Ectodermal cell (in vitro differentiated cells): ENCODE measurements at regions not wholly inside any gene's neighbourhood (a gene's known extent, or its start where the extent isn't known, plus 50 kb on each side); places are given as distances from the start of the nearest gene placed in this dataset.
A peak's percentile ranks its signal among the peaks of the same experiment; 100 is the strongest.

Source experiments
- H3K27ac ChIP-seq: 2 replicates; pipeline ENCODE4 v1.7.0; 2013; ENCODE audit warnings: mild to moderate bottlenecking, low read depth, low read length; ENCODE audit not compliant: insufficient read depth, poor library complexity, severe bottlenecking
- H3K27me3 ChIP-seq: 2 replicates; pipeline ENCODE4 v1.7.0; 2013; ENCODE audit warnings: mild to moderate bottlenecking, low read length; ENCODE audit not compliant: insufficient read depth, control insufficient read depth, poor library complexity, severe bottlenecking
- H3K36me3 ChIP-seq: one replicate; pipeline ENCODE4 v1.7.0; 2013; ENCODE audit warnings: low read length; ENCODE audit not compliant: control insufficient read depth, insufficient read depth
- H3K4me1 ChIP-seq: one replicate; pipeline ENCODE4 v1.7.0; 2013; ENCODE audit warnings: low read length; ENCODE audit not compliant: control insufficient read depth, insufficient read depth
- H3K4me3 ChIP-seq: 2 replicates; pipeline ENCODE4 v1.7.0; 2013; ENCODE audit warnings: low read depth, low read length, control low read depth; ENCODE audit not compliant: insufficient read depth
- H3K9me3 ChIP-seq: 2 replicates; pipeline ENCODE4 v1.7.0; 2013; ENCODE audit warnings: mild to moderate bottlenecking, low read length, moderate library complexity; ENCODE audit not compliant: control insufficient read depth
- WGBS, 2 experiments: methylation state at CpG; one replicate each; pipeline ENCODE4 v1.1.7; 2013; ENCODE audit warnings: missing lambda C conversion rate in 2 of 2; 5-methylcytosine and 5-hydroxymethylcytosine counted together

GRCh38 chr3:168271932-168272331, 176.2 kb upstream of the GOLIM4 start:
- 86 to 100% methylated on average over 1 to 2 of the region's 2 CpGs for WGBS, 2 experiments
- peak overlapping the region; percentile 31 for H3K27ac ChIP-seq

DNA sequence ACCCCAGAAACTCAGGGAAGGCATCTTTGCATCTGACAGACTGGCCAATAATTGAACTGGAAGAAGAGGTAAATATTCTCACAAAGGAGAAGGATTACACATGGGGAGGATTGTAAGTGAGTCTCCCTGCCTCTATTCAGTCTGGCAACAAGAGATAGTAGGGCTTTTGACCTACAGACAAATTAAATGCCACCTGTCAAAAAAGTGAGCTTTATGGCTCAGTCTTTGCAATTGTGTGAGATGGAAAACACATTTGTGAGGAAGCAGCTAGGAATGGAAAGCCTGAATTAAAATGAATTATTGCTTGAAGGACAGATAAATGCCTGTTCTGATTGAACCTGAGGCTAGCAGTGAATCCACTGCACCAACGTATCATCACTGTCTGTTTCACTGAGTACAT, 173.3 kb upstream of the GOLIM4 start:
- no peaks in the 10 kb centered on the region for H3K27me3 ChIP-seq
- H3K9me3 ChIP-seq: no peaks in the 10 kb centered on the region
- 90 to 100% methylated on average over 1 of the region's 1 CpG for WGBS, 2 experiments
- H3K4me3 ChIP-seq: no peak overlapping the region
- H3K27ac ChIP-seq: no peak overlapping the region
- H3K4me1 ChIP-seq: peaks cover 8% of the 10 kb centered on the region
- no peaks in the 10 kb centered on the region for H3K36me3 ChIP-seq

More at GRCh38 chr3:168271932-168272331, 176.2 kb upstream of the GOLIM4 start:
- Histone ChIP-seq H3K9me3 (no peaks in the 10 kb centered on the region), H3K4me3 (no peak overlapping the region), H3K4me1 (peaks cover 8% of the 10 kb centered on the region), H3K27me3 (no peaks in the 10 kb centered on the region), H3K36me3 (no peaks in the 10 kb centered on the region)

GRCh38 chr3:168267179-168267578, 171.5 kb upstream of the GOLIM4 start:
- H3K27ac ChIP-seq: no peak overlapping the region
- no CpG with 5 or more reads among the region's 1 CpG for WGBS, 2 experiments
- H3K36me3 ChIP-seq: no peaks in the 10 kb centered on the region
- no peak overlapping the region for H3K4me3 ChIP-seq
- H3K4me1 ChIP-seq: peaks cover 7% of the 10 kb centered on the region
- H3K27me3 ChIP-seq: no peaks in the 10 kb centered on the region
- no peaks in the 10 kb centered on the region for H3K9me3 ChIP-seq

DNA sequence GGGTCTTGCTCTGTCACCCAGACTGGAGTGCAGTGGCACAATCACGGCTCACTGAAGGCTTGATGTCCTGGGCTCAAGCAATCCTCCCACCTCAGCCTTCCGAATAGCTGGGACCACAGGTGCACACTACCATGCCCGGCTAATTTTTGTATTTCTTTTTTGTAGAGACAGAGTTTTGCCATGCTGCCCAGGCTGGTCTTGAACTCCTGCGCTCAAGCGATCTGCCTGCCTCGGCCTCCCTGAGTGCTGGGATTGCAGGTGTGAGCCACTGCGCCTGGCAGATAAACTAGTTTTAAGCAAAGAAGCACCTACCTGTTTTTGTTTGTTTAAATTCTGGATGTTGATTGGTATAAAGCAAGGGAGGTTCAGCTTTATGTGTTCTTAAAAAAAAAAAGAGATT, 170.6 kb upstream of the GOLIM4 start:
- WGBS, 2 experiments: 93 to 94% methylated on average over 7 of the region's 7 CpGs
- Histone ChIP-seq H3K4me1 (no peaks in the 10 kb centered on the region), H3K9me3 (no peaks in the 10 kb centered on the region)

GRCh38 chr3:168262887-168263286, 167.2 kb upstream of the GOLIM4 start:
- no peak overlapping the region for H3K4me3 ChIP-seq
- no peaks in the 10 kb centered on the region for H3K4me1 ChIP-seq
- no peaks in the 10 kb centered on the region for H3K36me3 ChIP-seq
- H3K27me3 ChIP-seq: no peaks in the 10 kb centered on the region
- no peak overlapping the region for H3K27ac ChIP-seq
- H3K9me3 ChIP-seq: no peaks in the 10 kb centered on the region

More for the DNA sequence above, 170.6 kb upstream of the GOLIM4 start:
- Histone ChIP-seq H3K27ac (no peak overlapping the region), H3K27me3 (no peaks in the 10 kb centered on the region), H3K4me3 (no peak overlapping the region), H3K36me3 (no peaks in the 10 kb centered on the region)

DNA sequence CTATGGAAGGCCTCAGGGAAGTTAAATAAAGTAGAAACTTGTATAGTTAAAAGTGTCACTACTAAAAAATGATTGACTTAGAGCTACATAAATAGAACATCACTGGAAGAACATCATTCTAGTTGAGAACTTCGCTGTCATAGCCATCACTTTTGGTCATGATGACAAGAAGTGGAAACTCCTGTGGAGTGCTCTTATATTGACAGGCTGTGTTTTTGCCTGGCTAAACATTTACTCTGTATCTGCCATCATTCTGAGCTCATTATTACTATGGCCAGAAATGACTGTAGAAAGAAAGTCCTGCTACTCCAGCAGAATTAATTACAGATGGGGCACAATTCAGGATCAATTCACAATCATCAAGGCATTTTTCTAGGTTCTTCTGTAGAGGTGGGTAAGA, 165.1 kb upstream of the GOLIM4 start:
- H3K36me3 ChIP-seq: no peaks in the 10 kb centered on the region
- H3K27ac ChIP-seq: no peak overlapping the region
- no peaks in the 10 kb centered on the region for H3K27me3 ChIP-seq
- no peaks in the 10 kb centered on the region for H3K4me1 ChIP-seq
- 88 to 100% methylated on average over 1 of the region's 1 CpG for WGBS, 2 experiments
- H3K9me3 ChIP-seq: no peaks in the 10 kb centered on the region
- H3K4me3 ChIP-seq: no peak overlapping the region

- no peak overlapping the region for H3K4me3 ChIP-seq
- 75 to 82% methylated on average over 2 of the region's 2 CpGs for WGBS, 2 experiments
- no peaks in the 10 kb centered on the region for H3K36me3 ChIP-seq
- H3K9me3 ChIP-seq: no peaks in the 10 kb centered on the region
- no peak overlapping the region for H3K27ac ChIP-seq
- no peaks in the 10 kb centered on the region for H3K4me1 ChIP-seq
- peaks cover 10% of the 10 kb centered on the region for H3K27me3 ChIP-seq
Measured at GRCh38 chr3:168251371-168251770, 155.6 kb upstream of the GOLIM4 start.

DNA sequence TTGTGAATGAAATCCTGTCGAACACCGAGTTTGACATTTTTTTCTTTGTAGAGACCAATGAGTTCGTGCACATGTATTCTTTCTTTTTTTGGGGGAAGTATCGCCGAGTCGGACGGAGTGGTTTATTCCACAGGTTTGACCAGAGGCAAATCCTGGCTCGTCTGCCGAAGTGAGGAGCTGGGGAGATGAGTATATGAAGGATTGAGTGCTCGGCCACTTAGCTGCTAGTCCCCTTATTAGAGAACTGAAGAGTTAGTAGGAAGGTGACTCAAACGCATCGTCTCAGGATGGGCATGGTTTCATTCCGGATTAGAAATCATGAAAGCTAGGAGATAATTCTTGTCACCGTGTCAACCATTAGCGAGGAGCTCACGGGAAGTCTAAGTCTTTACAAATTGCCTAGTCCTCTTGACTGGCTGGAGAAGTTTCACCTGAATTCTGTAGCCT, 154.7 kb upstream of the GOLIM4 start:
- WGBS, 2 experiments: 2% methylated on average over 16 of the region's 16 CpGs
- H3K4me1 ChIP-seq: no peaks in the 10 kb centered on the region
- peak overlapping the region; percentile 75 for H3K4me3 ChIP-seq
- H3K9me3 ChIP-seq: no peaks in the 10 kb centered on the region
- no peaks in the 10 kb centered on the region for H3K36me3 ChIP-seq
- peaks cover 10% of the 10 kb centered on the region for H3K27me3 ChIP-seq
- no peak overlapping the region for H3K27ac ChIP-seq

DNA sequence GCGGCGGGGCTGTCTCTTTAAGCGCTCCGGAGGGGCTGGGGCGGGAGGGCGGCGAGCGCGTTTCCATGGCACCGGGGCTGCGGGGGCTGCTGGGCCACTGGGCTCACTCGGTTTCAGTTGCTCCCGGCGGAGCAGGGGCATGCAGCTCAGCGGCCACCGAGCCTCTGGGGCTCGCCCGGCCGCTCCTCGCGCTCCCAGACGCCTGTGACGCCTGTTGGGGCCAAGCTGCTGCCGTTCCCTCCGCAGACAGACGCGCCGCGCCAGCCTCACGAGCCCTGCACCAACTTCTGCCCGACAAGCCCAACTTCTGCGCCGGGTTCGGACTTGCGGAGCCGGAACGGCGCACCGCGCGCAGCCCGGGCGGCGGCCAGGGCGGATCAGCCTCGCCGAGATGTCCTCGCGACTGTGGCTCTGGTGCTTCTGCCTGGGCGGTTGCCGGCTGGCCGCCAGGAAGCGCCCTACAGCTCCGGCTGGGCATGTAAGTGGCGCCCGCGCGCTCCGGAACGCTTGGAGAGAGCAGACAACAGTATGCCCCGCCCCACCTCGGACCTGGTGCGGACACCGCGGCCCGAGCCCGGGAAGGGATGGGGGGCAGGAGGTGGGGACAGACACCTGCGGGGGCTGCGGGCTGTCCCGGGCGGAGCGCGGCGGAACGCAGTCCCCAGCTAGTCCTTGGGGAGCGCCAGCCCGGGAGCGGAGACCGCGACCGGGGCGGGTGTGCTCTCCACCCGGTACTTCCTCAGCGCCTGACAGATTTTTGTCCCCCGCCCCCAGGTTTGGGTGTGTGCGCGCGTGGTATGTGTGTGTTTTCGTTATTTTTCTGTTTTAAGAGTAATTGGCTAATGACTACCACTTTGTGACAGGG, 154.1 kb upstream of the GOLIM4 start:
- H3K36me3 ChIP-seq: no peaks in the 10 kb centered on the region
- H3K4me3 ChIP-seq: peak overlapping the region; percentile 75
- WGBS, 2 experiments: 0% methylated on average over 89 of the region's 89 CpGs
- no peaks in the 10 kb centered on the region for H3K9me3 ChIP-seq
- peaks cover 10% of the 10 kb centered on the region for H3K27me3 ChIP-seq
- H3K4me1 ChIP-seq: no peaks in the 10 kb centered on the region
- peak overlapping the region; percentile 93 for H3K27ac ChIP-seq

- no peaks in the 10 kb centered on the region for H3K4me1 ChIP-seq
- no peaks in the 10 kb centered on the region for H3K36me3 ChIP-seq
- 0% methylated on average over 16 of the region's 16 CpGs for WGBS, 2 experiments
- H3K27me3 ChIP-seq: peaks cover 10% of the 10 kb centered on the region
- H3K4me3 ChIP-seq: peak overlapping the region; percentile 75
- H3K9me3 ChIP-seq: no peaks in the 10 kb centered on the region
- peak overlapping the region; percentile 93 for H3K27ac ChIP-seq
Measured at GRCh38 chr3:168249205-168249549, 153.5 kb upstream of the GOLIM4 start.
